SU-DHL-6 (cell line): ENCODE measurements at regions not wholly inside any gene's neighbourhood (a gene's known extent, or its start where the extent isn't known, plus 50 kb on each side); places are given as distances from the start of the nearest gene placed in this dataset.

Experiments used
- CTCF ChIP-seq: fragments of 200-600 bp; sonication (generic); IDR thresholded peaks from one replicate; pipeline ENCODE4 v1.5.1; 2017; ENCODE audit warnings: antibody characterized with exemption, mild to moderate bottlenecking, low read length, moderate library complexity; ENCODE audit not compliant: insufficient read depth, poor library complexity, severe bottlenecking
- EZH2phosphoT487 ChIP-seq: fragments of 200-600 bp; sonication (generic), shearing (Covaris generic); conservative IDR thresholded peaks from 2 replicates; pipeline ENCODE4 v1.6.1; 2018; ENCODE audit warnings: mild to moderate bottlenecking, antibody characterized with exemption, low read length, moderate library complexity, mixed read lengths

- TF ChIP-seq CTCF (no peak), EZH2phosphoT487 (no peak)
Observed at GRCh38 chr22:25508761-25509321, 55.6 kb upstream of the GRK3 start.
